Esophagus squamous epithelium (tissue), 5 donors: ENCODE measurements at regions not wholly inside any gene's neighbourhood (a gene's known extent, or its start where the extent isn't known, plus 50 kb on each side); places are given as distances from the start of the nearest gene placed in this dataset.

Experiments used
- DNase-seq: peaks from one replicate; lab custom pipeline; 2025; lab: John Stamatoyannopoulos, UW
- H3K27ac ChIP-seq, 4 donors: fragments of 200-600 bp; sonication (generic); one replicate each; pipeline ENCODE4 v1.5.1; 2016 to 2019; ENCODE audit warnings: mild to moderate bottlenecking in 1 of 4
- H3K27me3 ChIP-seq, 4 donors: fragments of 200-600 bp; sonication (generic); 1 replicate in 3 of 4; 2 replicates in 1 of 4; pipeline versions ENCODE4 v1.5.1 to v1.6.0; 2017 to 2021; ENCODE audit warnings: antibody characterized with exemption in 1 of 4
- H3K36me3 ChIP-seq, 3 donors: fragments of 200-600 bp; sonication (generic); one replicate each; pipeline ENCODE4 v1.5.1; 2016 to 2019
- H3K4me1 ChIP-seq, 3 donors: fragments of 200-600 bp; sonication (generic); one replicate each; pipeline ENCODE4 v1.5.1; 2017 to 2019
- H3K4me3 ChIP-seq, 4 donors: fragments of 200-600 bp; sonication (generic); 1 replicate in 3 of 4; 2 replicates in 1 of 4; pipeline ENCODE4 v1.5.1; 2016 to 2019; ENCODE audit warnings: mild to moderate bottlenecking in 2 of 4, moderate library complexity in 1 of 4
- H3K9me3 ChIP-seq, 3 donors: fragments of 200-600 bp; sonication (generic); one replicate each; pipeline ENCODE4 v1.5.1; 2016 to 2019
- POLR2A ChIP-seq, 4 donors: fragments of 450-650 bp; IDR thresholded peaks; one replicate each; pipeline ENCODE4 v1.6.1; 2017; ENCODE audit warnings: antibody characterized with exemption in 4 of 4, mild to moderate bottlenecking in 4 of 4, moderate library complexity in 3 of 4
- WGBS, 2 donors: methylation state at CpG; one replicate each; pipeline ENCODE4 v1.1.5; 2018; 5-methylcytosine and 5-hydroxymethylcytosine counted together
- intact Hi-C: fragments of 100-400 bp; cut with DNase I; formaldehyde crosslinking; loops from one replicate; pipeline ENCODE4 v1.15.0; 2022
- TF ChIP-seq, protein P1 (sequence below), 6 experiments: fragments of 450-650 bp in 4 of 6; fragments of 200-600 bp in 2 of 6; sonication (generic) in 2 of 6; IDR thresholded peaks; one replicate each; pipeline ENCODE4 v1.5.1; 2016 to 2019; ENCODE audit warnings: antibody characterized with exemption in 6 of 6, mild to moderate bottlenecking in 4 of 6, moderate library complexity in 4 of 6
- donor health status: DM: yes; HTN: yes; CAD: no.

GRCh38 chr17:70564006-70564620 lies 394.8 kb downstream of the KCNJ2 start:
- TF ChIP-seq POLR2A (IDR thresholded peaks at IDR 0.05): no peak
- TF ChIP-seq, protein P1, sequence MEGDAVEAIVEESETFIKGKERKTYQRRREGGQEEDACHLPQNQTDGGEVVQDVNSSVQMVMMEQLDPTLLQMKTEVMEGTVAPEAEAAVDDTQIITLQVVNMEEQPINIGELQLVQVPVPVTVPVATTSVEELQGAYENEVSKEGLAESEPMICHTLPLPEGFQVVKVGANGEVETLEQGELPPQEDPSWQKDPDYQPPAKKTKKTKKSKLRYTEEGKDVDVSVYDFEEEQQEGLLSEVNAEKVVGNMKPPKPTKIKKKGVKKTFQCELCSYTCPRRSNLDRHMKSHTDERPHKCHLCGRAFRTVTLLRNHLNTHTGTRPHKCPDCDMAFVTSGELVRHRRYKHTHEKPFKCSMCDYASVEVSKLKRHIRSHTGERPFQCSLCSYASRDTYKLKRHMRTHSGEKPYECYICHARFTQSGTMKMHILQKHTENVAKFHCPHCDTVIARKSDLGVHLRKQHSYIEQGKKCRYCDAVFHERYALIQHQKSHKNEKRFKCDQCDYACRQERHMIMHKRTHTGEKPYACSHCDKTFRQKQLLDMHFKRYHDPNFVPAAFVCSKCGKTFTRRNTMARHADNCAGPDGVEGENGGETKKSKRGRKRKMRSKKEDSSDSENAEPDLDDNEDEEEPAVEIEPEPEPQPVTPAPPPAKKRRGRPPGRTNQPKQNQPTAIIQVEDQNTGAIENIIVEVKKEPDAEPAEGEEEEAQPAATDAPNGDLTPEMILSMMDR (IDR thresholded peaks at IDR 0.05): no peak
- H3K4me3 ChIP-seq: no peak overlapping the region
- no peak for DNase-seq
- H3K27ac ChIP-seq: no peak overlapping the region
- H3K36me3 ChIP-seq: no peaks in the 10 kb centered on the region
- H3K9me3 ChIP-seq: no peaks in the 10 kb centered on the region
- 61 to 90% methylated on average over 2 of the region's 2 CpGs for WGBS, 2 donors
- H3K4me1 ChIP-seq: peaks cover 0 to 15% (median 5%) of the 10 kb centered on the region in 3 donors
- H3K27me3 ChIP-seq: no peaks in the 10 kb centered on the region
- intact Hi-C loops: no loop called here

DNA sequence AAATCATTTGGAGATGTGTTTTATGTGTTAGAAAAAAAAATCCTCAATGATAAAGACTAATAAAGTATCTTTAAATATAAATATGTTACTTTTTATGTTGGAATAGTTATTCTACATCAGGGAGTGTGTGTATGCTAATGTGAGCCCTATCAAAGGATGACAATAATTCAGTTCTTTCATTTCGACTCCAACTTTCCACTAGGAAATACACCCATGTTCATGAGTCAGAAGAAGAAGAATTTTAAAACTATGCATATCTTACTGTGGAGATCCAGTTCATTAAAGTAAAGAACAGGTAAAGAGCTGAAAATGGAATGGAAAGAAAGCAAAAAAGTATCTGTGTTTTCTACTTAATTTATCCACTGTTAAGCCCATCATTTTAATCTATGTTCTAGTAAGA lies 399.8 kb downstream of the KCNJ2 start:
- intact Hi-C loops: no loop called here
- no peak for DNase-seq
- Histone ChIP-seq H3K9me3 (no peaks in the 10 kb centered on the region), H3K27ac (no peak overlapping the region), H3K4me1 (no peaks in the 10 kb centered on the region), H3K4me3 (no peak overlapping the region), H3K36me3 (no peaks in the 10 kb centered on the region), H3K27me3 (no peaks in the 10 kb centered on the region)
- TF ChIP-seq, protein P1 (IDR thresholded peaks at IDR 0.05): no peak
- WGBS, 2 donors: 68 to 71% methylated on average over 1 of the region's 1 CpG

GRCh38 chr17:70577456-70577855 lies 408.1 kb downstream of the KCNJ2 start:
- Histone ChIP-seq H3K36me3 (no peaks in the 10 kb centered on the region), H3K4me1 (no peaks in the 10 kb centered on the region), H3K27me3 (no peaks in the 10 kb centered on the region), H3K27ac (no peak overlapping the region), H3K4me3 (no peak overlapping the region), H3K9me3 (no peaks in the 10 kb centered on the region)
- intact Hi-C loops: no loop called here
- TF ChIP-seq, protein P1 (IDR thresholded peaks at IDR 0.05): no peak
- no peak for TF ChIP-seq POLR2A (IDR thresholded peaks at IDR 0.05)
- WGBS, 2 donors: 93 to 100% methylated on average over 7 to 20 of the region's 20 CpGs
- DNase-seq: no peak

GRCh38 chr17:70581459-70581858 lies 412.1 kb downstream of the KCNJ2 start:
- intact Hi-C loops: no loop called here
- H3K9me3 ChIP-seq: peaks cover 0 to 6% (median 0%) of the 10 kb centered on the region in 3 donors
- no peak for TF ChIP-seq POLR2A (IDR thresholded peaks at IDR 0.05)
- TF ChIP-seq, protein P1 (IDR thresholded peaks at IDR 0.05): no peak
- H3K4me3 ChIP-seq: no peak overlapping the region
- H3K4me1 ChIP-seq: no peaks in the 10 kb centered on the region
- no peaks in the 10 kb centered on the region for H3K36me3 ChIP-seq
- no peaks in the 10 kb centered on the region for H3K27me3 ChIP-seq
- 73 to 75% methylated on average over 3 of the region's 3 CpGs for WGBS, 2 donors
- no peak for DNase-seq
- no peak overlapping the region for H3K27ac ChIP-seq

DNA sequence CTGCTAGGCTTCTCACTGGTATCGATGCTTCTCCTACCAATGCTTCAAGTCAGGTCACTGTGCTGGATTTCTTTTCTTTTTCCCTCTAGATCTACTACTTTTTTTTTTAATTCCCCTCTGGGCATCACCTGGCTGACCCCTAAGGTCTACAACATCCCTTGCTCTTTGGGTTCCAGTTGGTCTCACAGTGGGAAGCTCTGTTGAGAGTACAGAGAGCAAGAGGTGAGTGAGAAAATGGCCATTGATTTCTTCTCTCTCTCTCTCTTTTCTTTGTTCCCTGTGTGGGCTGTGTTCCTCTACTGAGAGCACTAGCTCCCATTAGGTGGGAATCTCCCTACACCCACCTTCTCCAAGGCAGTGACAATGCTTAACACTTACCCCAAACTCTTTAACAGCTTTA lies 413.4 kb downstream of the KCNJ2 start:
- Histone ChIP-seq H3K4me1 (no peaks in the 10 kb centered on the region), H3K9me3 (peaks cover 0 to 6% (median 0%) of the 10 kb centered on the region in 3 donors), H3K27ac (no peak overlapping the region), H3K4me3 (no peak overlapping the region), H3K27me3 (no peaks in the 10 kb centered on the region), H3K36me3 (no peaks in the 10 kb centered on the region)
- TF ChIP-seq POLR2A (IDR thresholded peaks at IDR 0.05): no peak
- TF ChIP-seq, protein P1 (IDR thresholded peaks at IDR 0.05): no peak
- intact Hi-C loops: no loop called here
- WGBS, 2 donors: 53 to 54% methylated on average over 1 of the region's 1 CpG
- DNase-seq: no peak
